Endodermal cell (in vitro differentiated cells): ENCODE measurements at regions not wholly inside any gene's neighbourhood (a gene's known extent, or its start where the extent isn't known, plus 50 kb on each side); places are given as distances from the start of the nearest gene placed in this dataset.

Experiments
- DNase-seq: peaks from one replicate; pipeline ENCODE4 v3.0.0-alpha.2; 2017
- H3K27ac ChIP-seq: 2 replicates; pipeline ENCODE4 v1.5.1; 2013; ENCODE audit warnings: mild to moderate bottlenecking, low read depth, low read length, moderate library complexity
- H3K27me3 ChIP-seq: 2 replicates; pipeline ENCODE4 v1.6.1; 2013; ENCODE audit warnings: mild to moderate bottlenecking, low read length, moderate library complexity; ENCODE audit not compliant: insufficient read depth, control insufficient read depth, poor library complexity, severe bottlenecking
- H3K36me3 ChIP-seq: 2 replicates; pipeline ENCODE4 v1.7.0; 2013; ENCODE audit warnings: mild to moderate bottlenecking, low read length, moderate library complexity; ENCODE audit not compliant: control insufficient read depth, insufficient read depth
- H3K4me1 ChIP-seq: one replicate; pipeline ENCODE4 v1.7.0; 2013; ENCODE audit warnings: low read length; ENCODE audit not compliant: control insufficient read depth, insufficient read depth
- H3K4me3 ChIP-seq: 2 replicates; pipeline ENCODE4 v1.5.1; 2013; ENCODE audit warnings: mild to moderate bottlenecking, low read length, moderate library complexity
- H3K9ac ChIP-seq: 2 replicates; pipeline ENCODE4 v1.6.1; 2013; ENCODE audit warnings: mild to moderate bottlenecking, low read length, moderate library complexity; ENCODE audit not compliant: poor library complexity, severe bottlenecking; ENCODE audit errors: extremely low read depth
- H3K9me3 ChIP-seq: 2 replicates; pipeline ENCODE4 v1.6.1; 2013; ENCODE audit warnings: mild to moderate bottlenecking, low read length, moderate library complexity; ENCODE audit not compliant: control insufficient read depth
- H3K27ac Mint-ChIP-seq: 2 replicates; pipeline ENCODE4 v1.8.0; 2020; ENCODE audit warnings: mixed read lengths
- H3K27me3 Mint-ChIP-seq: 2 replicates; pipeline ENCODE4 v1.8.0; 2021; ENCODE audit warnings: mild to moderate bottlenecking, mixed read lengths; ENCODE audit not compliant: insufficient read depth
- H3K36me3 Mint-ChIP-seq: 2 replicates; pipeline ENCODE4 v1.8.0; 2020; ENCODE audit warnings: low read depth, mixed read lengths
- H3K4me1 Mint-ChIP-seq: 2 replicates; pipeline ENCODE4 v1.8.0; 2020; ENCODE audit warnings: mixed read lengths
- H3K4me3 Mint-ChIP-seq: 2 replicates; pipeline ENCODE4 v1.8.0; 2020; ENCODE audit warnings: mild to moderate bottlenecking, moderate library complexity, mixed read lengths
- H3K9me3 Mint-ChIP-seq: 2 replicates; pipeline ENCODE4 v1.8.0; 2020; ENCODE audit warnings: mild to moderate bottlenecking, mixed read lengths
- CTCF ChIP-seq: fragments of 200-600 bp; sonication (generic); conservative IDR thresholded peaks from 2 replicates; pipeline ENCODE4 v1.5.0; 2021; ENCODE audit warnings: antibody characterized with exemption, mild to moderate bottlenecking
- WGBS, 2 experiments: methylation state at CpG; one replicate each; pipeline versions ENCODE4 v1.1.5 to v1.1.7; 2013; ENCODE audit warnings: missing lambda C conversion rate in 2 of 2, mixed read lengths in 1 of 2; ENCODE audit not compliant: insufficient coverage in 1 of 2, insufficient read length in 1 of 2; 5-methylcytosine and 5-hydroxymethylcytosine counted together

DNA sequence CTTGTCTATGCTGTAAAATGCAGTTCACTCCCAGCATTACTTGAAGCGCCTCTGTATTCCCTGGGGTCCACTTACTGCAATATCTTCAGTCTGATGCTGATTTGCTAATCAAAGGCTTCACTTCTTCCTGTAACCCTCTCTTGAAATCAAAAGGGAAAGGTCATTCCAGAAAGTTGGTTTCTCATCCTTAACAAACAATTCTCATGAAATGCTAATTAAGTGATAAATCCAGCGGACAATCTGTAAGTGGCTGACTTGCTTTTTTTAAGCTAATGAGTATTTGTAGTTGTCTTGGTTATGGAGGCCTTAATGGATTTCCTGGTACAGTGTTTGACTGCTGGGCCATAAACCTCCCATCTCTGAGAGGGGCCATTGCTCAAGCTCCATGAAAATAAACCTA, 499.6 kb upstream of the HS6ST1 start:
- peaks cover 5% of the 10 kb centered on the region for H3K4me1 ChIP-seq
- H3K4me1 Mint-ChIP-seq = peaks cover 15% of the 10 kb centered on the region
- H3K4me3 Mint-ChIP-seq = no peak overlapping the region
- 90 to 92% methylated on average over 1 to 2 of the region's 2 CpGs for WGBS, 2 experiments
- no peaks in the 10 kb centered on the region for H3K9me3 ChIP-seq
- H3K36me3 ChIP-seq = no peaks in the 10 kb centered on the region
- peaks cover 1% of the 10 kb centered on the region for H3K27me3 Mint-ChIP-seq
- DNase-seq = no peak
- H3K27ac ChIP-seq = no peak overlapping the region
- H3K36me3 Mint-ChIP-seq = no peaks in the 10 kb centered on the region
- no peak overlapping the region for H3K9ac ChIP-seq
- no peak overlapping the region for H3K4me3 ChIP-seq
- H3K9me3 Mint-ChIP-seq = peaks cover 9% of the 10 kb centered on the region
- no peaks in the 10 kb centered on the region for H3K27me3 ChIP-seq
- TF ChIP-seq CTCF = no peak
- H3K27ac Mint-ChIP-seq = no peak overlapping the region

DNA sequence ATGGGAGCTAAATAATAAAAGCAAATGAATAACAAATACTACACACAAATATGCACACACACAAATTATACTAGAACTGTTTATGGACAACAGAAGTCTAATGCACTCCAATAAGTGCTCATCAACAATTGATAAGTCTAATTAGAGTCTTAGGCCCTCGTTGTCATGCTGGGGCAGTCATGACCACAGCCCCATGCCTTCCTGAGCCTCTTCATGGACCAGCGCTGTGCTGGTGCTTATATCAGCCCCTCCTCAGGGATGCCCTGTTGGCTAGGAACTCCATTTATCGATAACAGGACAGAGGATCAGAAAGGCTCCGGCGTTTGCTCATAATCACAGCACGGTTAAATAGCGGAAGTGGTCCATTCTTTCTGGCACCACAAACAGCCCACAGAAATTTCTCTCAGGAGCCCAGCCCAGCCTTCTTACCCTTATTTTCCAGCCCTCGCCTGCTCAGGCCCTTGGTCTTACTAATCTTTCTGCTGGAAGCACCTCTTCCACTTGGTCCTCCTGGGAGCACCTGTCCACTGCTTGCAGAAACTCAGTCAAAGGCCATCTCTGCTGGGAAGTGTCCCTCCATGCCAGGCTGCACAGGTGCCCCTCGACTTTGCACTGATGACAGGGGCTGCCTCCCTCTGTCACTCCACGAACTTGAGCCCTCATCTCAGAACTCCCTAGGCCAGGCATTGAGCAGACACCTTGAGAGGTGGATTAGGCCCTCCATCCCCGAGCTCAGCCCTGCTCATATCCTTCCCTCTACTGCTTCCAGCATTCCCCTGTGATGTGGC, 500.2 kb upstream of the HS6ST1 start:
- Histone ChIP-seq H3K9ac (no peak overlapping the region), H3K9me3 (no peaks in the 10 kb centered on the region), H3K36me3 (no peaks in the 10 kb centered on the region), H3K27me3 (no peaks in the 10 kb centered on the region), H3K4me1 (peaks cover 5% of the 10 kb centered on the region), H3K4me3 (no peak overlapping the region), H3K27ac (no peak overlapping the region)
- peaks cover 12% of the 10 kb centered on the region for H3K9me3 Mint-ChIP-seq
- no peak overlapping the region for H3K4me3 Mint-ChIP-seq
- 92 to 95% methylated on average over 6 to 11 of the region's 11 CpGs for WGBS, 2 experiments
- H3K4me1 Mint-ChIP-seq = peaks cover 15% of the 10 kb centered on the region
- no peak for TF ChIP-seq CTCF
- peaks cover 1% of the 10 kb centered on the region for H3K27me3 Mint-ChIP-seq
- H3K36me3 Mint-ChIP-seq = no peaks in the 10 kb centered on the region
- no peak overlapping the region for H3K27ac Mint-ChIP-seq
- peak; percentile 17 for DNase-seq

- Mint-ChIP-seq H3K27me3 (peaks cover 1% of the 10 kb centered on the region), H3K27ac (no peak overlapping the region), H3K9me3 (peaks cover 24% of the 10 kb centered on the region), H3K4me3 (no peak overlapping the region), H3K4me1 (peaks cover 15% of the 10 kb centered on the region), H3K36me3 (peaks cover 2% of the 10 kb centered on the region)
- H3K36me3 ChIP-seq = no peaks in the 10 kb centered on the region
- H3K4me1 ChIP-seq = peaks cover 5% of the 10 kb centered on the region
- no peak overlapping the region for H3K9ac ChIP-seq
- H3K27ac ChIP-seq = no peak overlapping the region
- no peak overlapping the region for H3K4me3 ChIP-seq
- H3K9me3 ChIP-seq = peaks cover 12% of the 10 kb centered on the region
- TF ChIP-seq CTCF = no peak
- H3K27me3 ChIP-seq = no peaks in the 10 kb centered on the region
- DNase-seq = no peak
- 73 to 84% methylated on average over 2 to 4 of the region's 4 CpGs for WGBS, 2 experiments
Measured at GRCh38 chr2:128820452-128820851, 501.8 kb upstream of the HS6ST1 start.
